ENCODE measurements at regions not wholly inside any gene's neighbourhood (a gene's known extent, or its start where the extent isn't known, plus 50 kb on each side); places are given as distances from the start of the nearest gene placed in this dataset.

DNA sequence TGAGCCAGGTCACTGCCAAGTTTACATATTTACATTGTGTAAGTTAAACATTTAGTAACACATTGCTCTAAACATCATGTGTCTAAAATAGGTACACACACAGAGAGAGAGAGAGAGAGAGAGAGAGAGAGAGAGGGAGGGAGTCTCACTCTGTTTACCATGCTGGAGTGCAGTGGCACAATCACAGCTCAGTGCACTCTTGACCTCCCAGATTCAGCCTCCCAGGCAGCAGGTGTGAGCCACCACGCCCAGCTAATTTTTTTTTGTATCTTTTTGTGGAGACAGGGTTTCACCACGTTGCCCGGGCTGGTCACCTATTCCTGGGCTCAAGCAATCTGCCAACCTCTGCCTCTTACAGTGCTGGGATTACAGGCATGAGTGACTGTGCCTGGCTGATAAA lies 1045.3 kb downstream of the TLE1 start:
- in situ Hi-C loops (cut with HindIII; ENCODE audit: low pct_unique_long_range_greater_than_20kb, low sequenced_read_pairs) = no loop called here
- no peak for DNase-seq (ENCODE audit: low read depth in 1 of 2, low spot score in 1 of 2)
- no peak for TF ChIP-seq JUND (IDR thresholded peaks at IDR 0.05; ENCODE audit: low read depth)

DNA sequence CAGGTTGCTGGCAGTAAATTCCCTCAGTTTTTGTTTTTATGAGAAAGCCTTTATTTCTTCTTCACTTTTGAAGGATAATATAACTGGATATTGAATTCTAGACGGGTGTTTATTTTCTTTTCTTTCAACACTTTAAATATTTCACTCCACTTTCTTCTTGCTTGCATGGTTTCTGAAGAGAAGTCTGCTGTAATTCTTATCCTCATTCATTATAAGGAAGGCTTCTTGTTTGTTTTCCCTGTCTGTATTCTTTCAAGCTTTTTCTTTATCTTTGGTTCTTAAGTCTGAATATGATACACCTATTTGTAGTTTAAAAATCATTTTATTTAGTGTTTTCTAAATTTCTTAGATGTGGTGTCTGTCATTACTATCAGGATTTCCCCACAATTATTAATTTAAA lies 1054.3 kb downstream of the TLE1 start:
- no peak for DNase-seq (ENCODE audit: low read depth in 1 of 2, low spot score in 1 of 2)
- in situ Hi-C loops (cut with HindIII; ENCODE audit: low pct_unique_long_range_greater_than_20kb, low sequenced_read_pairs) = no loop called here
- no peak for TF ChIP-seq JUND (IDR thresholded peaks at IDR 0.05; ENCODE audit: low read depth)

DNA sequence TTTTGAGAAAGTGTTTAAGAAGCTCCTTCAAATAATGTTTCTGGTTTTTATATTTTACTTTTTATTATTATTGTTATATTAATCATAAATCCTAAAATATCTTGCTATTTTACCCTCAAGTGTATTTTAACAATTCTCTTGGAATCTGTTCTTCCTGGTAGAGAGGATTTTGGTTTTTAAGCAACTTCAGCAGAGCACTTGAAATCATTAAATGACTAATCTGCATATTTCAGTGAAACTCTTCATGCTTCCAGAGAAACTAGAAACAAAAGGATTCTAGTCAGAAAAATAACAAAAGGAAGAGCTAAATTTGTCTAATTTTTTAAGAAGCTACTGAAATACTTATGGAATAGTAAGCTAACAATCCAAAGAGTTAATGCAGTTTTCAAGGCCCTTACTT lies 1057.3 kb downstream of the TLE1 start:
- in situ Hi-C loops (cut with HindIII; ENCODE audit: low pct_unique_long_range_greater_than_20kb, low sequenced_read_pairs) = no loop called here
- DNase-seq (ENCODE audit: low read depth in 1 of 2, low spot score in 1 of 2) = no peak
- TF ChIP-seq JUND (IDR thresholded peaks at IDR 0.05; ENCODE audit: low read depth) = no peak

DNA sequence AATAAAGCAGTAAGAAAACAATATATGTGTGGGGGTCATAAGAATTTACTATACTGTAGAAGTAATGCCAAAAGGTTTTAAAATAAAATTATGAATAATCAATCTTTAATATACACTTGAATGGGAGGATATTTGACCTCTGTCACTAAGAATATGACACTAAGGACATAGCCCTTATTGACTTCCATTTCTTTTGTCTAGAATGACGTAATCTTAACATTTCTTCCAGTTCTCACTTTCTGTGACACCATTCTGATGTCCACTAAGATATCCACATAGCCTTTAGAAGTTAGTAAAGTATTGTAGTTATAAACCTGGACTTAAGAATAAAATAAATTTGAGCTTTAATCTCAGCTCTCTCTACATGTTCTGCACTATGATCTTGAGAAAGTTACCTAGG lies 1050.7 kb downstream of the TLE4 start:
- in situ Hi-C loops (cut with HindIII; ENCODE audit: low pct_unique_long_range_greater_than_20kb, low sequenced_read_pairs) = no loop called here
- TF ChIP-seq JUND (IDR thresholded peaks at IDR 0.05; ENCODE audit: low read depth) = no peak
- no peak for DNase-seq (ENCODE audit: low read depth in 1 of 2, low spot score in 1 of 2)

DNA sequence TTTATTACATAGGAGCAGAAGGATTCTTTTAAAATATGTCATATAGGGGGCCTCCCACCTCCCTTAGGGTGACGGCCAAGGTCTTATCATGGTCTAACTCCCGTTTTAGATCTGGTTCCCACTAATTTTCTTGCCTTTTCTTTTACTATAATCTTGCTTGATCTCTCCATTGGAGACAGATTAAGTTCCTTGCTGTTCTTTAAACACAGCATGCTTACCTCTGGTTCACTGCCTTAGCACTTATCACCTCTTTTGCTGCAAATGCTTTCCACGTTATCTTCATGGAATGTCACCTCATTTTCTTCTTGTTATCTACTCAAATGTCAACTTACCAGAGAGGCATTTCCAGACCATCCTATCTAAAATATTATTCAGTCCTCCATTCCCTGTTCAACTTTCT lies 1047.6 kb downstream of the TLE4 start:
- no peak for DNase-seq (ENCODE audit: low read depth in 1 of 2, low spot score in 1 of 2)
- no peak for TF ChIP-seq JUND (IDR thresholded peaks at IDR 0.05; ENCODE audit: low read depth)
- in situ Hi-C loops (cut with HindIII; ENCODE audit: low pct_unique_long_range_greater_than_20kb, low sequenced_read_pairs) = no loop called here

DNA sequence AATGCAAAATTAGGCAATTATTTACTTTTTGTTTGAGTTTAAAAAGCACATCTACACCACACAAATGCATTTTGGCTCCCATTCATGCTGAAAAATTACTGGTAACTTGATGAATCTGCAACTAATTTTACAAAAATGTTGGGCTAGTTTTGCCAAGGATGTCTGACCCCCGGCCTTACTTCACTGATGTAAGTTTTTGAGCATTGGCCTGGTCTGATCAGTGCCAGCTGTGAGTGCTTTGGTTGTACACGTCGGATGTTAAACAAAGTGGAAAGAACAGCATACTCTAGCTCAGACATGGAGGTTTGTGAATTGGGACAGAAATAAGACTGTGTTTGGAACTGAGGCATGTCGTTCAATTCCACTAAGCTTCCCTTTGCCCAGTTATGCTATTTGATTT lies 1044.2 kb downstream of the TLE4 start:
- no peak for DNase-seq (ENCODE audit: low read depth in 1 of 2, low spot score in 1 of 2)
- in situ Hi-C loops (cut with HindIII; ENCODE audit: low pct_unique_long_range_greater_than_20kb, low sequenced_read_pairs) = no loop called here
- TF ChIP-seq JUND (IDR thresholded peaks at IDR 0.05; ENCODE audit: low read depth) = no peak

DNA sequence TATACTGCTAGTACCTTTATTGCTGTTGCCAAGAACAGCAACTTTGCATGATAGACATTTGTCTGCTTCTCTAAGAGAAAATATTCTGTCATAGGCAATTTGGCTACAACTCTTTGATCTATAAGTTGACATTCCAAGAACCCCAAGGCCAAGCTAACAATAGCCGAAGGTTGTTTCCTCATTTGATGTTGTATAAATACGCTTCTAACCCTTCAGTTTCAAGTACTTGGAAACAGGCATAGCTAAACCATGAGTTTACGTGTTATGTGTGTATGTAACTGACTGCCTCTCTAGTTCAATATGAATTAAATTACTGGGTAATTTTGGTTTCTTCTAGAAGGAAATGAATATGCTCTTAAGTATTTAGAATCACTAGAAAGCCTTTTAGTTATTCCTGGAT lies 1034.0 kb downstream of the TLE4 start:
- DNase-seq (ENCODE audit: low read depth in 1 of 2, low spot score in 1 of 2) = no peak
- in situ Hi-C loops (cut with HindIII; ENCODE audit: low pct_unique_long_range_greater_than_20kb, low sequenced_read_pairs) = no loop called here
- TF ChIP-seq JUND (IDR thresholded peaks at IDR 0.05; ENCODE audit: low read depth) = no peak

DNA sequence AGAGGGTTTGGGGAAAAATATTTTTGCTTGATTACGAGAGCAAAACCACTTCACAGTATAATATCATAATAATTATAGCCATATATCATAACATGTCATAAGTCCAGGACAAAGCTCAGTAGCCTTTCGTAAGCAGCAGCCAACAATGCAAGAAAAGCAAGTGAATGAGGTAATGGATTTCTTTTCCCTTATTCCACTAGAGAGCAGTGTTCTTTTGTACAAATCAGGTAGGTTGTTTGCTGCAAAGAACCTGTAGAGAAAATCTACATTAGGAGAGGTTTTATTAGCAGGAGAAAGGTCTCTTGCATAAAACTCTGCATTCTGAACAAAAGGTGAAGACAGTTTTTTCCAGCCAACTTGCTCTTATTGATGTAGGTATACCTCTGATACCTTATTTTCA lies 1033.4 kb downstream of the TLE4 start:
- in situ Hi-C loops (cut with HindIII; ENCODE audit: low pct_unique_long_range_greater_than_20kb, low sequenced_read_pairs) = no loop called here
- DNase-seq (ENCODE audit: low read depth in 1 of 2, low spot score in 1 of 2) = peak; percentile 13 to 52
- no peak for TF ChIP-seq JUND (IDR thresholded peaks at IDR 0.05; ENCODE audit: low read depth)

DNA sequence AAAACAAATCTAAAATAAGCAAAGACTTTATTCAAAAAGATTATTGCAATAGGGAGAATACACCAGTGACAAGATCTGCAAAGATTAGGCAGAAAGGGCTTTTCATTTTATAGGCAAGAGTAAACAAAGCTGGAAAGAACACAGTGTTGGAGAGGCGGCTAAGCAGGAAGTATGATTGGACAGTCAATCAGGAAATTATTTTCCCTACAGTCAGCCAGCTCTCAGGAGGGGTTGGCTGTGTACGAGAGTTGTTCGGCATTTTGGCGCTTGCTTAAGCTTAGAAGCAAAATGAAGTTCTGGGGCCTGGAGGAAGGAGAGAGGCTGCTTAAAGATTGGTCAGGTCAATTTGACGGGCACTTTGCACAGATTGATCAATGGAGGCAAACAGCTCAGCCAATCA lies 1030.5 kb downstream of the TLE4 start:
- TF ChIP-seq JUND (IDR thresholded peaks at IDR 0.05; ENCODE audit: low read depth) = no peak
- DNase-seq (ENCODE audit: low read depth in 1 of 2, low spot score in 1 of 2) = no peak
- in situ Hi-C loops (cut with HindIII; ENCODE audit: low pct_unique_long_range_greater_than_20kb, low sequenced_read_pairs) = no loop called here

DNA sequence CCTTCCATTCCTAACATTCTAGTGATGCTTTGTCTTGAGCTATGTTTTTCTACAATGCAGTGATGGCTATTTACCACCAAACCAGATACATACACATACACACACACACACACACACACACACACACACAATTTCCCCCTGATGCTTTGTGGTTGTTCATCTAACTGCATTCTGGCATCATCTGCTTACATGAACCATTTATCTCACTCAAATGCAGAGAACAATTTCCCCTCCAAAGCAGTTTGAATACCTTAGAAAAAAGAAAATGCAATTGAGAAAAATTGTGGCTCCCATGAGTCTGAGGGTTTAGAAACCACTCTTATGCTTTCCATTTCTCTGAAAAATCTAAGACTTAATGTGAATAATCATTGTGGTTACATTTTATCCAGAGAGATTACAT lies 1024.8 kb downstream of the TLE4 start:
- no peak for TF ChIP-seq JUND (IDR thresholded peaks at IDR 0.05; ENCODE audit: low read depth)
- no peak for DNase-seq (ENCODE audit: low read depth in 1 of 2, low spot score in 1 of 2)
- in situ Hi-C loops (cut with HindIII; ENCODE audit: low pct_unique_long_range_greater_than_20kb, low sequenced_read_pairs) = no loop called here

DNA sequence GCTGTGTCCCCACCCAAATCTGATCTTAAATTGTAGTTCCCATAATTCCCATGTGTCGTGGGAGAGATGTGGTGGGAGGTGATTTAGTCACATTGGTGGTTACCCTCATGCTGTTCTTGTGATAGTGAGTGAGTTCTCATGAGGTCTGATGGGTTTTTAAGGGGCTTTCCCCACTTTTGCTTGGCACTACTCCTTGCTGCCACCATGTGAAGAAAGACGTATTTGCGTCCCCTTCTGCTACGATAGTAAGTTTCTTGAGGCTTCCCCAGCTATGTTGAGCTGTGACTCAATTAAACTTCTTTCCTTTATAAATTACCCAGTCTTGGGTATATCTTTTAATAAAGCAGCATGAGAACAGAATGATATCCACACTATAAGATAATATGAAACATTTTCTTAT lies 1023.4 kb downstream of the TLE4 start:
- in situ Hi-C loops (cut with HindIII; ENCODE audit: low pct_unique_long_range_greater_than_20kb, low sequenced_read_pairs) = no loop called here
- DNase-seq (ENCODE audit: low read depth in 1 of 2, low spot score in 1 of 2) = no peak
- no peak for TF ChIP-seq JUND (IDR thresholded peaks at IDR 0.05; ENCODE audit: low read depth)

DNA sequence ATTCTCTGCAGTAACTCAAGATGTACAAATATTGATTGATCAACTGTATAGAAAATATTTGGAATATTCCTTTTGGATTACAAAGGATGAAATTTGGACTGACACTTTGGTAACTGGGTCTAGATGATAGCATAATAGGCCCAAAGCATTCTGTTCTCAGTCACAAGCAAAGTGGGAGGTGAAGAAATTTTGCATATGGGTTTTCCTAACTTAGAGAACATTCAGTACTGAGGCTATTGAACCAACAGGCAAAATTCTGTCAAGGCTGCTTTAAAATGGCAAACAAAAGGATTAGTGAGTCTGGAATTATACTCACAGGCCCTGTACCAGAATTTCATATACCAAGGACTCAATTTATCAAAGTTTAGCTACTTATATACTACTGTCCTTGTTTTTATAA lies 1020.6 kb downstream of the TLE4 start:
- in situ Hi-C loops (cut with HindIII; ENCODE audit: low pct_unique_long_range_greater_than_20kb, low sequenced_read_pairs) = no loop called here
- no peak for TF ChIP-seq JUND (IDR thresholded peaks at IDR 0.05; ENCODE audit: low read depth)
- DNase-seq (ENCODE audit: low read depth in 1 of 2, low spot score in 1 of 2) = no peak

DNA sequence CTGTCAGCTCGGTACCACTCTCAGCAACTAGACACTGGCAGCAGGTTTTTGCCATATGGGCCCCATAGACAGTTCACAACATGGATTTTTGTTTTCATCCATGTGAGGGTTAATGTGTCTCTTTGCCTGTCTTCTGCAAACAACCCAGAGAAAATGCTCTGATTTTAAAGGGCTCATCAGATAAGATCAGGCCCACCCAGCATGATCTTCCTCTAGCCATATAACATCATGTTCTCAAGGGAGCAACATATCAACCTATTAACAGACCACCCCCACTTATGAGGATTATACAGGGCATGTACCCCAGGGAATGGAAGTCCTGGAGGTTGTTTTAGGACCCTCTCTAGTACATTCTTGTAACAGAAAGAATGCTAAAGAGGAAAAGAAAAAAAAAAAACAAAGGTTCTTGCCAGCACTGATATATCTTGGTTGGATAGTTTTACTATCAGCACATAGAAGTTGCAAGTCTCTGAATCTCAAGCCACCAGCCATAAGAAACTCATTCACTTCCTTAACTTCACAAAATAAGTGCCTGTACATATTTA lies 1015.1 kb downstream of the TLE4 start:
- no peak for DNase-seq (ENCODE audit: low read depth in 1 of 2, low spot score in 1 of 2)
- TF ChIP-seq JUND (IDR thresholded peaks at IDR 0.05; ENCODE audit: low read depth) = no peak
- in situ Hi-C loops (cut with HindIII; ENCODE audit: low pct_unique_long_range_greater_than_20kb, low sequenced_read_pairs) = no loop called here

DNA sequence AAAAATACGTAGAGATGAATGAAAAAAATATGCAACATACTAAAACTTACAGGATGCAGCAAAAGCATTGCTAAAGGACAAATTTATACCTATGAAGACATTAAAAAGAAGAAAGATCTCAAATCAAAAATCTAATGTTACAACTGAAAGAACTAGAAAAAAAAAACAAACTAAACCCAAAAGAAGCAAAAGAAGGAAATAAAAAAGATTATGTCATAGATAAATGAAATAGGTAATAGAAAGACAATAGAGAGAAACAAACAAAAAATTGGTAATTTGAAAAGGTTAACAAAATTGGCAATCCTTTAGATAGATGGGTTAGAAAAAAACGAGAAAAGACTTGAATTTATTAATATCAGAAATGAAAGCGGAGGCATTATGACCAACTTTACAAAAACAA lies 1000.2 kb downstream of the TLE4 start:
- DNase-seq (ENCODE audit: low read depth in 1 of 2, low spot score in 1 of 2) = no peak
- TF ChIP-seq JUND (IDR thresholded peaks at IDR 0.05; ENCODE audit: low read depth) = no peak
- in situ Hi-C loops (cut with HindIII; ENCODE audit: low pct_unique_long_range_greater_than_20kb, low sequenced_read_pairs) = no loop called here
